GM23338 (cell line): ENCODE measurements at regions not wholly inside any gene's neighbourhood (a gene's known extent, or its start where the extent isn't known, plus 50 kb on each side); places are given as distances from the start of the nearest gene placed in this dataset.
"Not testable (repeated sequence)": the region's sequence is repeated elsewhere in the genome, so short reads cannot be mapped to it uniquely, and the experiment has no call there.

Experiments
- CREB1 ChIP-seq: fragments of 250-450 bp; sonication (Bioruptor Pico); IDR thresholded peaks from 2 replicates; pipeline ENCODE4 v1.5.0; 2020; ENCODE audit warnings: low read depth, mild to moderate bottlenecking, moderate library complexity
- JUNB ChIP-seq: IDR thresholded peaks from one replicate; pipeline ENCODE4 v1.6.1; 2016; ENCODE audit warnings: antibody characterized with exemption; ENCODE audit not compliant: unreplicated experiment
- NANOG ChIP-seq: IDR thresholded peaks from 2 replicates; pipeline ENCODE4 v1.6.1; 2016; ENCODE audit warnings: antibody characterized with exemption, borderline replicate concordance
- POLR2AphosphoS5 ChIP-seq: IDR thresholded peaks from 2 replicates; pipeline ENCODE4 v1.6.1; 2016; ENCODE audit warnings: antibody characterized with exemption, low read depth
- TF ChIP-seq, protein P1 (sequence below), 2 experiments: fragments of 200-600 bp in 1 of 2; sonication (generic) in 1 of 2; conservative IDR thresholded peaks; 2 replicates each; pipeline versions ENCODE4 v1.5.1 to v1.6.1; 2016 to 2017; ENCODE audit warnings: antibody characterized with exemption in 2 of 2, low read depth in 2 of 2, mild to moderate bottlenecking in 2 of 2, moderate library complexity in 1 of 2
- TF ChIP-seq, protein P2 (sequence below): IDR thresholded peaks from one replicate; pipeline ENCODE4 v1.6.1; 2018; ENCODE audit warnings: antibody characterized with exemption; ENCODE audit not compliant: unreplicated experiment

DNA sequence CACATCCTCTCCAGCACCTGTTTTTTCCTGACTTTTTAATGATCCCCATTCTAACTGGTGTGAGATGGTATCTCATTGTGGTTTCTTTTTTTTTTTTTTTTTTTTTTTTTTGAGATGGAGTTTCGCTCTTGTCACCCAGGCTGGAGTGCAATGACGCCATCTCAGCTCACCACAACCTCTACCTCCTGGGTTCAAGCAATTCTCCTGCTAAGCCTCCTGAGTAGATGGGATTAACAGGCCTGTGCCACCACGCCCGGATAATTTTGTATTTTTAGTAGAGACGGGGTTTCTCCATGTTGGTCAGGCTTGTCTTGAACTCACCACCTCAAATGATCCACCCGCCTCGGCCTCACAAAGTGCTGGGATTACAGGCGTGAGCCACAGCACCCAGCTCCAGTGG, 184.7 kb downstream of the C9orf152 start:
- TF ChIP-seq, protein P1, sequence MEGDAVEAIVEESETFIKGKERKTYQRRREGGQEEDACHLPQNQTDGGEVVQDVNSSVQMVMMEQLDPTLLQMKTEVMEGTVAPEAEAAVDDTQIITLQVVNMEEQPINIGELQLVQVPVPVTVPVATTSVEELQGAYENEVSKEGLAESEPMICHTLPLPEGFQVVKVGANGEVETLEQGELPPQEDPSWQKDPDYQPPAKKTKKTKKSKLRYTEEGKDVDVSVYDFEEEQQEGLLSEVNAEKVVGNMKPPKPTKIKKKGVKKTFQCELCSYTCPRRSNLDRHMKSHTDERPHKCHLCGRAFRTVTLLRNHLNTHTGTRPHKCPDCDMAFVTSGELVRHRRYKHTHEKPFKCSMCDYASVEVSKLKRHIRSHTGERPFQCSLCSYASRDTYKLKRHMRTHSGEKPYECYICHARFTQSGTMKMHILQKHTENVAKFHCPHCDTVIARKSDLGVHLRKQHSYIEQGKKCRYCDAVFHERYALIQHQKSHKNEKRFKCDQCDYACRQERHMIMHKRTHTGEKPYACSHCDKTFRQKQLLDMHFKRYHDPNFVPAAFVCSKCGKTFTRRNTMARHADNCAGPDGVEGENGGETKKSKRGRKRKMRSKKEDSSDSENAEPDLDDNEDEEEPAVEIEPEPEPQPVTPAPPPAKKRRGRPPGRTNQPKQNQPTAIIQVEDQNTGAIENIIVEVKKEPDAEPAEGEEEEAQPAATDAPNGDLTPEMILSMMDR (conservative IDR thresholded peaks at IDR 0.05; ENCODE audit: low read depth in 2 of 2) = not testable (repeated sequence)
- TF ChIP-seq JUNB, NANOG, POLR2AphosphoS5, CREB1: not testable (repeated sequence)
- TF ChIP-seq, protein P2, sequence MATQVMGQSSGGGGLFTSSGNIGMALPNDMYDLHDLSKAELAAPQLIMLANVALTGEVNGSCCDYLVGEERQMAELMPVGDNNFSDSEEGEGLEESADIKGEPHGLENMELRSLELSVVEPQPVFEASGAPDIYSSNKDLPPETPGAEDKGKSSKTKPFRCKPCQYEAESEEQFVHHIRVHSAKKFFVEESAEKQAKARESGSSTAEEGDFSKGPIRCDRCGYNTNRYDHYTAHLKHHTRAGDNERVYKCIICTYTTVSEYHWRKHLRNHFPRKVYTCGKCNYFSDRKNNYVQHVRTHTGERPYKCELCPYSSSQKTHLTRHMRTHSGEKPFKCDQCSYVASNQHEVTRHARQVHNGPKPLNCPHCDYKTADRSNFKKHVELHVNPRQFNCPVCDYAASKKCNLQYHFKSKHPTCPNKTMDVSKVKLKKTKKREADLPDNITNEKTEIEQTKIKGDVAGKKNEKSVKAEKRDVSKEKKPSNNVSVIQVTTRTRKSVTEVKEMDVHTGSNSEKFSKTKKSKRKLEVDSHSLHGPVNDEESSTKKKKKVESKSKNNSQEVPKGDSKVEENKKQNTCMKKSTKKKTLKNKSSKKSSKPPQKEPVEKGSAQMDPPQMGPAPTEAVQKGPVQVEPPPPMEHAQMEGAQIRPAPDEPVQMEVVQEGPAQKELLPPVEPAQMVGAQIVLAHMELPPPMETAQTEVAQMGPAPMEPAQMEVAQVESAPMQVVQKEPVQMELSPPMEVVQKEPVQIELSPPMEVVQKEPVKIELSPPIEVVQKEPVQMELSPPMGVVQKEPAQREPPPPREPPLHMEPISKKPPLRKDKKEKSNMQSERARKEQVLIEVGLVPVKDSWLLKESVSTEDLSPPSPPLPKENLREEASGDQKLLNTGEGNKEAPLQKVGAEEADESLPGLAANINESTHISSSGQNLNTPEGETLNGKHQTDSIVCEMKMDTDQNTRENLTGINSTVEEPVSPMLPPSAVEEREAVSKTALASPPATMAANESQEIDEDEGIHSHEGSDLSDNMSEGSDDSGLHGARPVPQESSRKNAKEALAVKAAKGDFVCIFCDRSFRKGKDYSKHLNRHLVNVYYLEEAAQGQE = not testable (repeated sequence)
